ENCODE measurements at regions not wholly inside any gene's neighbourhood (a gene's known extent, or its start where the extent isn't known, plus 50 kb on each side); places are given as distances from the start of the nearest gene placed in this dataset.

DNA sequence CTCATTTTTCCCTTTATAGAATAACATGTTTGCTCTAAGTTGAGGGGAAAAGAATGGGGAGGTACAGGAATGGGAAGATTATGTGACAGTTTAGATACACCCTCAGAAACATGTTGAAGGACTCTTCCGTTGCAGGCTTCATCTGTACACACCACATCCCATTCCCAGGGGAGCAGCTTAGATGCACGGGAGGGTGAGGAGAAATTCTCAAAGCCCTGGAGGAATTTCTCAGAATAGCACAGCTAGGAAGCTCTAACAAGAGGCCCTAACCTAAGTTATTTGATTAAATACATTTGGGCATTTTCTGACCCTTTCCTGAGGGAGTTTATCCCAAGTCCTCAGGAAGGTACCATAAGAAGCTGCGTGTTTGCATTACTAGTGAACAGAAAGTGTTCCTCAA is 660.2 kb upstream of the IGFBP3 start (continued):
- TF ChIP-seq, protein P1, sequence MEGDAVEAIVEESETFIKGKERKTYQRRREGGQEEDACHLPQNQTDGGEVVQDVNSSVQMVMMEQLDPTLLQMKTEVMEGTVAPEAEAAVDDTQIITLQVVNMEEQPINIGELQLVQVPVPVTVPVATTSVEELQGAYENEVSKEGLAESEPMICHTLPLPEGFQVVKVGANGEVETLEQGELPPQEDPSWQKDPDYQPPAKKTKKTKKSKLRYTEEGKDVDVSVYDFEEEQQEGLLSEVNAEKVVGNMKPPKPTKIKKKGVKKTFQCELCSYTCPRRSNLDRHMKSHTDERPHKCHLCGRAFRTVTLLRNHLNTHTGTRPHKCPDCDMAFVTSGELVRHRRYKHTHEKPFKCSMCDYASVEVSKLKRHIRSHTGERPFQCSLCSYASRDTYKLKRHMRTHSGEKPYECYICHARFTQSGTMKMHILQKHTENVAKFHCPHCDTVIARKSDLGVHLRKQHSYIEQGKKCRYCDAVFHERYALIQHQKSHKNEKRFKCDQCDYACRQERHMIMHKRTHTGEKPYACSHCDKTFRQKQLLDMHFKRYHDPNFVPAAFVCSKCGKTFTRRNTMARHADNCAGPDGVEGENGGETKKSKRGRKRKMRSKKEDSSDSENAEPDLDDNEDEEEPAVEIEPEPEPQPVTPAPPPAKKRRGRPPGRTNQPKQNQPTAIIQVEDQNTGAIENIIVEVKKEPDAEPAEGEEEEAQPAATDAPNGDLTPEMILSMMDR (IDR thresholded peaks at IDR 0.05; ENCODE audit: control extremely low read depth in 1 of 3, insufficient read depth in 1 of 3, low read depth in 1 of 3, low read length in 3 of 3): no peak
- TF ChIP-seq CEBPB (IDR thresholded peaks at IDR 0.05; ENCODE audit: low read depth, low read length) (no peak), CHD2 (IDR thresholded peaks at IDR 0.05; ENCODE audit: low read length) (no peak), ATF2 (IDR thresholded peaks at IDR 0.05; ENCODE audit: low read length) (no peak)

Data from H1 (cell line).